ENCODE measurements at regions not wholly inside any gene's neighbourhood (a gene's known extent, or its start where the extent isn't known, plus 50 kb on each side); places are given as distances from the start of the nearest gene placed in this dataset.

DNA sequence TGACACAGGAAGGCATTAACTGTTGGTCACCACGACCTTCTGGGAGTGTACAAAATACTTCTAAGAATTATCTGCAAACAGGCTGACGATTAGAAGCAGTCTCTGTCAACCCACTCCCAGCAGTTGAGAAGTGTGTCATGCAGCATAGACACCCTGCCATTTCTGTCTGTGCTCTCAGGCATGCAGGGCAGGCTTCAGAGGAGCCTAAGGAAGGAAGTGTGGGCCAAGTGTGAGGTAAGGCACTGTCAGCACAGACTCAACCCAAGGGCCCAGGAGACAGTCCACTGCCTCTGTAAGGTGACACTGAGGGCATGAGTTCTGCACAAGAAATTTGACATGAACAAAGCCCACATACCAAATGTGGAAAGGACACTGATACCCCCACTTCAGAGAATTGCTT is 109.0 kb upstream of the VIPR2 start:
- no peak for DNase-seq

DNA sequence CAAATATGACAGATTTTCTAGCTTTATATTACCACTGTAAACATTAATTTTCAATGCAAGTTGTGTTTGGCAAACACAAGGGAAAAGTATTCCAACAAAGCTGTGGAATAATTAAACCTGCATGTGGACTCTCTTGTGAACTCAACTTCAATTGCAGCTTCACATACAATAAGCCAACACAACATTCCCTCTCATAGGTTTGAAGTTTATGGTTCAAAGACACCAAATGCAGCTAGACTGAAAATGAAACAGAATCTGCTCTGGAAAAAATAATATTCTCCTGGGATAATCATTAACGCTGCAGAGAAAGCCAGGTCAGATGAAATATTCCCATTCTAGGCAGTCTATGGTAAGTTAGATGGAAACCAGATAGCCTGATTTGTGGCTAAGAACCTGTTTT is 105.8 kb upstream of the VIPR2 start:
- DNase-seq: no peak

DNA sequence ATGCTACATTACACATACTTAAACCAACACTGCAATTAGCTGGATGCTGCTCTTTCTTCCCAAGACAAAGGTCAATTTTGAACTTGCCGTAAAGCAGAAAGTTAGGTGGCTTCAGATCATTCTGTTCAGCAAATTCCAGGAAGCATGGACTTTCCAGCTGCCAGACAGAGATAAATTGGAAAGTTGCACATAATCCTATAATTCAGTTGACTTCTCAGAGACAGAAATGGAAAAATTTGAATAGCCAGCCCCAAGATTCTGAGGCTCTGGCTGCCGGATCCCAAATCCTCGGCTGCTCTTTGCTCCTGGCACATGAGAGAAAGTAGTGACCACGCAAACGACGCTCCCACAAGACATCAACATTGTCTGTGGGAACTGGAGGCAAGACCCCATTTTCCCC is 105.0 kb upstream of the VIPR2 start:
- no peak for DNase-seq

DNA sequence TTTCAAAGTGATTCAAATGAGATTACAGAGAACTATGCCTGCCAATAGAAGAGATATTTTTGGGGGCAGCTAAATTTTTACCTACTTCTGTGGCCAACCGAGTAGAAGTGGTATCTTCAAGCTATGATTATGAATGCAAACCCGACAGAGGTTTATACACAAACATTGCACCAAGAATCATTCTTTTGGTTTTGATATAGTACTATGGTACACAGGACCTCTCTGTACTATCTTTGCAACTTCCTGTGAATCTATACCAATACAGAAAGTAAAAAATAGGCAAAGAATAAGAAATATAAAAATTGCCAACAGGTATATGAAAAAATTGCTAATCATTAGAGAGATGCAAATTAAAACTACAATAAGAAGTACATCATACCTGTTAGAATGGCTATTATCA is 103.2 kb upstream of the VIPR2 start:
- no peak for DNase-seq

DNA sequence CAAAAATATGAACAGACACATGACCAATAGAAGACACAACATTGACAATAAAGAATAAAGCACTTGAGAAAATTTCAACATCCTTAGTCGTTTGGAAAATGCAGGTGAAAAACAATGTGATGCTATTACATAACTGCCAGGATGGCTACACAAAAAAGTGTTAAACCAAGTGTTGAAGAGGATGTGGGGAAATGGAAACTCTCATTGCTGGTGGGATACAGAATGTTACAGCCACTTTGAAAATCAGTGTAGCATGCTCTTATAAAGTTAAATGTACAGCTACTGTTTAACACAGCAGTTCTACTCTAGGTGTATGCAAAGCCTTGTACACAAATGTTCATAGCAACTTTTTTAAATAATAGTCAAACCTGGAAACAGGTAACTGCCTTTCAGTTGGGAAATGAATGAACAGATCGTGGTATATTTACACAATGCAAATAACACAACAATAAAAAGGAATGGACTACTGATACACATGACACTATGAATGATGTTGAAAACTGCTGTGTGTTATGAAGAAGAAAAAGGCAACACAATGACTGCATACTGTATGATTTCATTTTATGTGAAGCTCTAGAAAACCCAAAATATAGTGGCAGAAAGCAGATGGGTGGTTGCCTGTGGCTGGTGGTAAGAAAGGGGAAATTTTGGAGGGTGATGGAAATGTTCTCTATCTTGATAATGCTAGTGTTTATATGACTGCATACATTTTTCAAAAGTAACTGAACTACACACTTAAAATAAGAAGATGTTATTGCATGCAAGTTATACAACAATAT is 102.2 kb upstream of the VIPR2 start:
- no peak for DNase-seq

DNA sequence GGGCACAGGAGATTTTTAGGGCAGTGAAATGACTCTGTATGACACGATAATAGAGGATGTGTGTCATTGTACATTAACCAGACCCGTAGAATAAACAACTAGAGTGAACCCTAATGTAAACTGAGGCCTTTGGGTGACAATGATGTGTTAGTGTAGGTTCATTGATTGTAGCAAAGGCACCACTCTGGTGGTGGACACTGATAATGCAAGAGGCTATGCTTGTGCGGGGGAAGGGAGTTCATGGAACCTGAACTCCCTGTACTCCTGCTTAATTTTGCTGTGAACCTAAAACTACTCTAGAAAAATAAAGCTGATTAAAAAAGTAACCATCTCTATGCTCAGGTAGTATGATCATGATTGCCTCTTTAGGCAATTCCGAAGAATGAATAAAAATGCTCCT is 96.3 kb upstream of the VIPR2 start:
- no peak for DNase-seq

DNA sequence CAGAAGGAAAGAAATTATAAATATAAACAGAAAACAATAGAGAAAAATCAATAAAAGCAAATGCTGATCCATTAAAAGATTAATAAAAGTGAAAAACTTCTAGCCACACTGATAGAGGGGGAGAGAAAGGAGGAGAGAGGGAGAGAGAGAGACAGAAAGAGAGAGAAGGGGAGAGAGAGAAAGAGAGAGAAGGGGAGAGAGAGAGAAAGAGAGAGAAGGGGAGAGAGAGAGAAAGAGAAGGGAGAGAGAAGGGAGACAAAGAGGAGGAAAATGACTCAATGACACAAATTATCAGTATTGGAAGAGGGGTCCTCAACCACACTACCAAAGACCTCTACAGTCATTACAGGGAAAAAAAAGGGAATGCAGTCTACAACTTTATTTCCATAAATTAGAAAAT is 94.4 kb upstream of the VIPR2 start:
- DNase-seq: no peak

DNA sequence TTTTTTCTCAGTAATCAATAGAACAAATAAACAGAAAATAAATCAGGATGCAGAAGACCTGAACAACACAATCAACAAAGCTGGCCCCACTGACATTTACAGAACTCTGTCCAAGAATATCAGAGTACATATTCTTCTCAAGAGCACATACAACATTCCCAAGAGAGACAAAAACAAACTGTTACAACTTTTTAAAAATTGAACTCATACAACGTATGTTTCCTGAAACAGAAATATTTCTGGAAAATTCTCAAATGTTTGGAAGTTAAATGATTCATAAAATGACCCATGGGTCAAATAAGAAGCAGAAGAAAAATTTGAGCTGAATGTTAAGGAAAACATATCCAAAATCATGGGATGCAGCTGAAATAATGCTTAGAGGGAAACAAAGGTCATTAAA is 93.9 kb upstream of the VIPR2 start:
- no peak for DNase-seq

DNA sequence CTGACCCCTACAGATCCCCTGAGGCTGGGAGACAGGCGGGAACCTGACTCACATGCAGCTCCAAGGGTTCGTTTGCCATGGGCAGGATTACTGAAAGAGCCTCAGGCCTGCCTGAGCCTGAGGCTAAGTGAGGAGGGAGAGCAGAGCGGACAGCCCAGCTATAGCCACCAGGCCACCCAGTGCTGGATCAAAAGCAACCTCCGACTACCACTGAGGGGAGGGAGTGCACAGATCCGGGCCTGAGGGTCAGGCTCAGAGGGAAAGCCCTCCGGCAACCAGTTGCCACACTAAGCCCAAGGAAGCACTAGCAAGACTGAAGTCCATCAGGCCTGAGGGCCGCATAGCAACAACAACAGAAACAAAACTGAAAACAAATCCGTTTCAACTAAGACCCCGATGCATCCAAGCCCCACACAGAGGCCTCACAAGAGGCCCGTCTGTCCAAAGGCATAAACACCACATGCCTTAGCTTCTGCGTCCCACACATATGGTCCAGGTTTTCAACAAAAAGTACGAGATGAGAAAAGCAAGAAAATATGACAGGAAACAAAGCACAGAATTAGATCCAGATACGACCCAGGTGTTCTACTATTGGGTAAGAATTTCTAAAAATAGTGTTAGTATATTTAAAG is 92.5 kb upstream of the VIPR2 start:
- DNase-seq: no peak

DNA sequence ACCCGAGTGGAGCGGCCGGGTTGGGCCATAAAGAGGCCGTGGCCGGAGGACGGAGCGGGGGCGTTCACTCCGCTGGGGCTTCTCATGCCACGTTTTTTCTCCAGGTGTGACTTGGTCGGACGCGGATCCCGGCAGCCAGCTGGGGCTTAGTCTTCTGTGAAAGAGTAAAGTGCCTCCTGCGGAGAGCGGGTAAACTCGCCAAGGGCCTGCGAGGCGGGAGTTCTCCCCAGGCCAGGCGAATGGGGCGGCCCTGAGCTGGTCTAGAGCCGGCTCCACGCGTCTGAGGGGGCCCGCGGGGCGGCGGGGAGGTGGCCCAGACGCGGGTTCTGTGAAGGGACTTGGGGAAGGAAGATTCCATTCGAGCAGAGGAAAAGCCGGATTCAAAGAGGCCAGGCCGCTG is 86.3 kb upstream of the VIPR2 start:
- no peak for DNase-seq

DNA sequence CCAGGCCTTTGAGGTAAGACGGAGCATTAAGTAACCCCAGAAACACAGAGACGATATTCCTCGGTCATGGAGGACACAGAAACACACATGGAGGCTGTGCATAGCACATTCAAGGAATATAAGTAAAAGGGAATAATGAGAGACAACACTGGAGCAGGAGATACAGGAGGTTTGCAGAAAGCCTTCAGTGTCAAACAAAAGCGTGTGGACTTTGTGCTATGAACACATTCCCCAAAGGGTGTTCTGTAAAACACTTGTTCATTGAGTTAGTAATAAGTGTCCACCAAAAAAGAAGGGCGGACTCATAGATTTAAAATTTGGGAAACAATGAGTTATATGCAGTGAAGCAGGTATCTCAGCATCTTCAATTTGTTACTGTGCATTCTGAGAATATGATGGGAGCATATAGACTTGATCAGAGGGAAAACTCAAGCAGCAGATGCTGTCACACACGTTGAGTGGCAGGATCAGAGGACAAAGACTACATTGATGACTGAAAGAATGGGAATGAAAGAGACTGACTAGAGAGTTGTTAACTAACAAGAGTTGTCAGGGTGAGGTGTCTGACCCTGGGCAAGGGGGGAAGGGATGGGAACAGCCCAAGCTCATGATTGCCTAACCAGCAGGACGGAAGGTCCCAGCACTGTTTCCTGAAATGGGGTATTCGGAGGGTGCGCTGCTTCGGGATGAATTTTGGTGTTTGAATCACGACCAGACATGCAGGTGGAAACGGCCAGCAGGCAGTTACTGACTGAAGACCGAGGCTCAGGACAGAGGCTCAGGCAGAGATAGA is 85.2 kb upstream of the VIPR2 start:
- no peak for DNase-seq

DNA sequence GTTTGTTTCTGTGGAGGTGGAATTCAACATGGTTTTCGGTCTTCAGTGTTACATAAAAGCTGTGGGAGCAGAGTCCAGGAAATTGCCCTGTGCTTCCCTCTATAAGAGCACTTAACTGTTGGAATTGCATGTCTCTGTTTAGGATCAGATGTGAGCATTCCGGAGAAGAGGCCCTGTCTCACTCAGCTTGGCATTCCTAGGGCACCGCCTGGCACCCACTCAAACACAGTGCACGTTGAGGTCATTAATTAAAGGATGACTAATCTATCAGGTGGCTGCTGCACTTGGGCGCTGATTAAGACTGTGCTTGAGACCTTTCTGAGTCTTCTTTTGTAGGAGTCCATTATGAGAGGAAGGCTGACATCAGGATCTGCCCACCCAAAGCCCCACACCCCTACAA is 82.8 kb upstream of the VIPR2 start:
- DNase-seq: no peak

DNA sequence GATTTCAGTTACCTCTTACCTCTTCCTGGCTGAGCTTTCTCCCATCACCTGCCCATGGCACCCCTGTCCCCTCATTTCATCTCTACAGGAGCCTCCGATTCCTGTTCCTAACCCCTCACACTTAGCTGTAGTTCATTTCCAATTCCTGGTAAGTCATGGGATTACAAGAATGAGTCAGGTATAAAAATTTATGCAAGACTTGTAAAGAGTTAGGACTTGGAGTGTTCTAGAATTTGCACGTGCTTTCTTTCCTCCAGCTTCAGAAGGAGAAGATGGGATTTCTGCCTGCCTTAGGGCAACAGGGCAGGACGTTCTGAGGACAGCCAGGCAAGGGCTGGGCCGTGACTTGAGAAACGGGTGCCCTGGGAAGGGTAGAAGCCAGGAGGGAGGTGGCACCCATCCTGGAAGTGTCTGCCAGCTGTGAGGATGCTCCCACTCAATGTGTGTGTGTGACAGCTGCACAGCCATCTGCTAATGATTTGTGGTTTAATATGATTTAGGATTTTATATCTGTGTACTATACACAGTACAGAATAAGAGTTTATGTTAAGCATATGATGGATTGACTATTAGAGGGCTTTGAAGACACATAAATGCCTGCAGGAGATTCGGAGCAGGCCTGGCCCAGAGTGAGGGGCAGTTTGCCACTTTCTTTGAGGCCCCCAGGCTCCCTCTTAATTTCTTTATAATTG is 81.5 kb upstream of the VIPR2 start:
- no peak for DNase-seq

DNA sequence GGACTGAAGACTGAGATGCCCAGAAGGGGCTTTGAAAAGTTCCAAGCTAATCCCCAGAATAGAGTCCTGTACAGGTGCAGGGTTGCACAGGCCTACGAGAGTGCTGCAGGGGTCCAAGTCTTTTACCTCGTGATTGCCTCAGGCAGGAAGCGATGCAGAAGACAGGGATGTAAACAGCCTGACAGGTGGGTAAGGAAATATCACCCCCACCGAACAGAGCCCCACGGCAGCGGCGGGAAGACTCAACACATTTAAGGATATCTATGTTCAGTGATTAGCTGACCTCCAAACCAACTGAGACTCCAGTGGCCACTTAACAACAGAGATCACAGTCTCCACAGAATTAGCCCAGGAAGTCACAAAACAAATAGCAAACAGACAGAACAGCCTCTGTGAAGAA is 73.9 kb upstream of the VIPR2 start:
- no peak for DNase-seq

DNA sequence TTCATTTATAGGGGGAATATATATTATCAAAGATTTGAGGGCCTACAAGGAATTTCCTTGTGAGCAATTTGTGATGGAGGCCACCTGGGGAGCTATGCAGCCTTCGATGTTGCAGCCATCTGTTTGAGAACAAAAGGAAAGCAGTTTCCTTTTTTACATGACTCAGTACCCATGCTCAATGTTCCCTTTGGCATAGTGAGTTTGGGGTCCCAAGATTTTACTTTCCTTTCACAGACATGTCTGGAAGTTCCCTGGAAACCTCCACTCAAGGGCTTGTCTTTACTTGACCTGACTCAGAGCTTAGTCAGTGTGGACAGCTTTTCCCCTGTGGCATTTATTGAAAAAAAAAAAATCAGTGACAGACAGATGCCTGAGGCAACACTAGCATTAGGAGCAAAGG is 73.5 kb upstream of the VIPR2 start:
- no peak for DNase-seq

DNA sequence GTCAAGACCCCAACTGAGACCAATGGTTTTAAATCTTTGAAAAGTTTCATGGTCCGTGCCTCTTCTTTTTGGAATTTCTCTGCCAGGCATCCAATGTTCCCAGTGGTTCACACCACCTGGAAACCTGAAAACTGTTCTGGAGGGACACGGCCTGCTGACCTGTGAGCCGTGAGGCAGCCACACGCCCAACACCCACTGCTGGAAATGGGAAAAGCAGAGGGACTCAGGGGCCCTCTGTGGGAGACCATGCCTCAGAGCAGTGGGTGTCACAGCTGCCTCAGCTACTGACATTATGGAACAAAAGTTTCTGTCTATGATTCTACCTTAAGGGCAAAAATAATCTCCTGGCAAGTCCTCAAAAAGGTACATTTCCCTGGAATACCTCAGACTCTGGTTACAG is 70.4 kb upstream of the VIPR2 start:
- DNase-seq: no peak

DNA sequence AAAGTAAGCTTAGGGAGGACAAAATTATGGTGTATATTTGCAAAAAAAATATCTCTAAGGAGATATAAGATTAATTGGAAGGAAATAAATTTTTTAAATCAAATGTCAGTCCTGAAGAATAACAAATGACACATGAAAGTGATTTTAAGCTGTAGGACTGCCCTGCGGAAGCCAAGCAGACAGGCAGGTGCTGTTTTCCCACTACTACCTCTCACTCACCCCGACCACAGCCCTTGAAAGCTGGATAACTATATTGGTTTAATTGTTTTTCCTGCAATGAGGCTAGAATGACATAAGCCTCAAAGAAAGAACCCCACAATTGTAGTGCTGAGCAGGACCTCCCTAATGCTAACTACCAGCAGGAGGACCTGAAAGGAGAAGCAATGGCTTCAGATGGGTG is 68.6 kb upstream of the VIPR2 start:
- DNase-seq: no peak

DNA sequence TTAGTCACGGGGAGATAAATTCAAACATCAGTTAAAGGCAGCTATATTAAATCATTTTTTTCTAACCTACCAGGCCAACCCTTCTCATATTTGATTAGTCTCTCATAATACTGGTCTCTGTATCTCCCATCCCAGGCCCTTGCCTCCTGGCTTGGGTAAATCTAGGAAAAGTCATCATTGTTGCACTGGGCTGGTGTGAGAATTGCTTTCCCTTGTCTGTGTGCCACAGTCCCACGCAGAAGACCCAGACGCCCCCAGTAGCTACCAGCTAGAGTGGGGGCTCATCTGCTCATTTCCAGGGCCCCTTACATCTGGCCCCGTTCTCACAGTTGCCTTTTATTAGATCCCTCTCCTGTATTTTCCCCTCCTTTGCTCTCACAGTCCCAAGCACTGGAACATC is 67.6 kb upstream of the VIPR2 start:
- no peak for DNase-seq

DNA sequence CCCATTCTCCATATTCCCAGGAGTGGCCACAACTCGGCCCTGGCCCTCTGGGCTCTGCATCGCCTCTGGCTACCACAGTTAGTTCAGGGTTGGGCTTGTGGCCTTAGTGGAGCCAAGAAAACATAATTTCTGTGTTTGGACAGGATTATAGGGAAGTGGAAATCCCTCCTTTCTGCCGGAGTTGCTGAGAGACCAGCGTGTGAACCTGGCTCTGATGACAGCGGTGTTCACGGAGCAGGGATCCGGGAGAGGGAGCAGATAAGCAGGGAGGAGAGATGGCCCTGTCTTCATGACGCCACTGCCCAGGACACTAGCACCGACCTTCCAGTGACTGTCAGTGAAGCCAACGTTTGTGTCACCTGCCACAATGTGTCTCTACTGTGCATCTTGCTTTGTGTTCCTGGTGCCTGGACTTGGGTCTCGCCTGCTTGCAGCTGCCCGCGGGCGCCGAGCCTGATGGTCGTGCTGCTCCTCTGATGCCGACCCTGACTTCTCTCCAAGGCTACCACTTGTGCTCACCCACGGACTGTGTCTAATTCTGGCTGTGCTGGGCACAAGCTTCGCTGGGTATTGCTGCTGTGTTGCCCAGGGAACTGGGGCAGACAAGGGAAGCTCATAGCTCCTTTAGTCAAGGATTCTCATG is 67.0 kb upstream of the VIPR2 start:
- no peak for DNase-seq

DNA sequence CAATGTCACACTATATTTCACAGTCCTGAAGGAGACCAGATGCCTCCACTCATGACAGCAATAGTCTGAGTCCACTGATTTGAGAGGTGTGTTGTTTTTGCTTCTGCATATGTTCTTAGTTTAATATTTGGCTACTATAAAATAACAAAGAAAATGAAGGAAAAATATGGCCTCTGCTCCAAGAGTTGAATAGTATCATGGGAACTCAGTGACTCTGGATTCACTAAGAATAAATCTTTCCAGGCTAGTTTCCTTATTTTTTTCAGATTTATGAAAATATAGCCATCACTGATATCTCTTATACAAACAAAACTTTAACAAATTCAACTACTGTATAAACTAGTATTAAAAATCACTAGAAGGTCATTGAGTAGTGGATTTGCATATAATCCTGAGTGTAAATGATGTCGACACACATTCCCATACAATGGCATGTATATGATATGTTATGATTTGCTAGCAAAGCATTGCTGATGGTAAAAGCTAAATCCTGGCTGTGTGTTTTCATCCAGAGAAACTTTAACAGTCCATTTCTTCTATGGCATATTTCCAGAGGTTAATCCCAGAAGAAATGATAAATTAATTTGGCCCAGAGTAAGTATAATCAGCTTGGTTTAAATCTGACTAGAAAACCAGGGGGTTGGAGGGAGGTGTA is 66.0 kb upstream of the VIPR2 start:
- no peak for DNase-seq

DNA sequence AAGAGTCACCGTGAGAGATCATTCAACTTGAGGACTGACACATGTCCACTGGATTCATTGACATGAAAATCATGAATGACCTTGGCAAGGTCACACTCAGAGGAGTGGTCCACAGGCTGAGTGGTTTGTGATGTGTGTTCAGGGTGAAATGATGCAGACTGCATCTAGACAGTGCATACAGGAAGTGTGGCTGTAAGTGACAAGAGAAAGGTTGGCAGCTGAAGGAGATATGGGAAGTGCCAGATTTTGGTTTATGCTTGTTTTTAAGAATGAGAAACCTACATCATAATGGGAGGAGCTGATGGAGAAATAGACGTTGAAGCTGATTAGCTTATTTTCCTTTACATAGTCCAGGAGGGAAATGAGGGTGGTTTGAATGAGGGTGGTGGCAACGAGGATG is 64.8 kb upstream of the VIPR2 start:
- DNase-seq: peak in 3 of 6 experiments; percentile 10 to 26 (median 13)

DNA sequence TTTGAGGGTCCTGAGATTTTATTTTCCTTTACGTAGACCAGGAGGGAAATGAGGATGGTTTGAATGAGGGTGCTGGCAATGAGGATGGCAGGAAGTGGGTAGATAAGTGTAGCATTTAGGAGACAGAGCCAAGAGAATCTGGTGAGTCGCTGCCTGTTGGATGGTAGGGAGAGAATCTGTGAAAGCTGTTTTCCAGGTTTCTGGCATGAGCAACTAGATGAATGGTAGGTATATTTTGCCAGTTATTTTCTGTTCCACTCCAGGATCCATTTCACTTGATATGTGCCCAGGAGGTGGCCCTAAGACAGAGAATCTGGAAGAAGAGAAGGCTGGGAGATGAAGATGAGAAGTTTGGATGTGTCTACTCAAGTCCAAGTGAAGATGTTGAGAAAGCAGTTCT is 63.3 kb upstream of the VIPR2 start:
- no peak for DNase-seq
